Psoas muscle (tissue), 7 donors: ENCODE measurements at regions not wholly inside any gene's neighbourhood (a gene's known extent, or its start where the extent isn't known, plus 50 kb on each side); places are given as distances from the start of the nearest gene placed in this dataset.

Source experiments
- ATAC-seq, 4 donors: fragments of 200-7000 bp; cut with Tn5 transposase; one replicate each; pipeline ENCODE4 v1.9.1; 2020; ENCODE audit warnings: moderate library complexity in 3 of 4, mild to moderate bottlenecking in 2 of 4
- DNase-seq, 2 donors: peaks; one replicate each; pipeline ENCODE4 v3.0.0-alpha.2; 2020
- H3K27ac ChIP-seq: fragments of 200-600 bp; one replicate; pipeline ENCODE4 v1.8.0; 2022
- H3K27me3 ChIP-seq, 3 donors: fragments of 200-600 bp in 1 of 3; one replicate each; pipeline versions ENCODE4 v1.6.1 to v1.8.0; 2013 to 2022; ENCODE audit warnings: low read length in 2 of 3, mild to moderate bottlenecking in 2 of 3, moderate library complexity in 1 of 3; ENCODE audit not compliant: insufficient read depth in 3 of 3
- H3K36me3 ChIP-seq, 2 donors: fragments of 200-600 bp in 1 of 2; one replicate each; pipeline versions ENCODE4 v1.6.1 to v1.8.0; 2013 to 2022; ENCODE audit warnings: low read depth in 1 of 2, mild to moderate bottlenecking in 1 of 2, moderate library complexity in 1 of 2; ENCODE audit not compliant: insufficient read depth in 1 of 2
- H3K4me1 ChIP-seq: fragments of 200-600 bp; one replicate; pipeline ENCODE4 v1.8.0; 2022
- H3K4me3 ChIP-seq: fragments of 200-600 bp; one replicate; pipeline ENCODE4 v1.8.0; 2022; ENCODE audit warnings: mild to moderate bottlenecking
- H3K9me3 ChIP-seq: fragments of 200-600 bp; one replicate; pipeline ENCODE4 v1.8.0; 2022
- WGBS, 3 donors: extraction: QIAGEN DNeasy Blood & Tissue Kit; methylation state at CpG; one replicate each; pipeline versions ENCODE4 v1.1.6 to v1.1.7; 2013; 5-methylcytosine and 5-hydroxymethylcytosine counted together
- intact Hi-C, 2 donors: fragments of 100-400 bp; cut with DNase I; formaldehyde crosslinking; loops; one replicate each; pipeline versions ENCODE4 v1.11.0 to v1.14.2; 2022
- TF ChIP-seq, protein P1 (sequence below): fragments of 200-600 bp; IDR thresholded peaks from one replicate; pipeline ENCODE4 v1.8.0; 2022; ENCODE audit warnings: antibody characterized with exemption
- donor health status: healthy with polysubstance abuse.
- donor health status: DM: no; HTN: no; CAD: no; lungs with moderate emphysema.
- donor health status: Bipolar disorder and iron deficiency.
- donor health status: healthy.
- donor health status: DM: yes; HTN: yes; CAD: no.
- donor health status: DM: no; HTN: no; CAD: no.
- donor health status: DM: yes; HTN: yes; CAD: no.

DNA sequence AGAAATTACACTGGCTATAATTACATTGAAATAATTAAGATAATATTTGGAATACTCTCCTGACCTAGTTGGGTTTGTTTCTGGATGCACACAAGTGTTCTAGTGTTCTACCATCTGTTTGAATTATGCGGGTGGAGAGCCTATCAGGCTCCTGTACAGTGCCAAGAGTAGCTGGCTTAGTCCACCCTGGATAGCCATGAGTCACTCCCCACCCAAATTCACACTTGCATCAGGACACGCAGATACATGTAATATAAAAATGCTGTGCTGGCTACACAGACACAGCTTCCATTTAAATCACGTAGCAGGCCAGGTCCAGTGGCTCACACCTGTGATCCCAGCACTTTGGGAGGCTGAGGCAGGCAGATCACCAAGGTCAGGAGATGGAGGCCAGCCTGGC is 686.2 kb upstream of the SLC35B3 start:
- intact Hi-C loops, result no loop called here
- TF ChIP-seq, protein P1, sequence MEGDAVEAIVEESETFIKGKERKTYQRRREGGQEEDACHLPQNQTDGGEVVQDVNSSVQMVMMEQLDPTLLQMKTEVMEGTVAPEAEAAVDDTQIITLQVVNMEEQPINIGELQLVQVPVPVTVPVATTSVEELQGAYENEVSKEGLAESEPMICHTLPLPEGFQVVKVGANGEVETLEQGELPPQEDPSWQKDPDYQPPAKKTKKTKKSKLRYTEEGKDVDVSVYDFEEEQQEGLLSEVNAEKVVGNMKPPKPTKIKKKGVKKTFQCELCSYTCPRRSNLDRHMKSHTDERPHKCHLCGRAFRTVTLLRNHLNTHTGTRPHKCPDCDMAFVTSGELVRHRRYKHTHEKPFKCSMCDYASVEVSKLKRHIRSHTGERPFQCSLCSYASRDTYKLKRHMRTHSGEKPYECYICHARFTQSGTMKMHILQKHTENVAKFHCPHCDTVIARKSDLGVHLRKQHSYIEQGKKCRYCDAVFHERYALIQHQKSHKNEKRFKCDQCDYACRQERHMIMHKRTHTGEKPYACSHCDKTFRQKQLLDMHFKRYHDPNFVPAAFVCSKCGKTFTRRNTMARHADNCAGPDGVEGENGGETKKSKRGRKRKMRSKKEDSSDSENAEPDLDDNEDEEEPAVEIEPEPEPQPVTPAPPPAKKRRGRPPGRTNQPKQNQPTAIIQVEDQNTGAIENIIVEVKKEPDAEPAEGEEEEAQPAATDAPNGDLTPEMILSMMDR, result no peak
- Histone ChIP-seq H3K4me1 (no peaks in the 10 kb centered on the region), H3K27me3 (no peaks in the 10 kb centered on the region), H3K36me3 (no peaks in the 10 kb centered on the region), H3K9me3 (no peaks in the 10 kb centered on the region), H3K4me3 (no peak overlapping the region), H3K27ac (no peak overlapping the region)
- no peak for ATAC-seq
- no peak for DNase-seq
- WGBS, 3 donors, result 44 to 57% (median 45%) methylated on average over 3 of the region's 3 CpGs

DNA sequence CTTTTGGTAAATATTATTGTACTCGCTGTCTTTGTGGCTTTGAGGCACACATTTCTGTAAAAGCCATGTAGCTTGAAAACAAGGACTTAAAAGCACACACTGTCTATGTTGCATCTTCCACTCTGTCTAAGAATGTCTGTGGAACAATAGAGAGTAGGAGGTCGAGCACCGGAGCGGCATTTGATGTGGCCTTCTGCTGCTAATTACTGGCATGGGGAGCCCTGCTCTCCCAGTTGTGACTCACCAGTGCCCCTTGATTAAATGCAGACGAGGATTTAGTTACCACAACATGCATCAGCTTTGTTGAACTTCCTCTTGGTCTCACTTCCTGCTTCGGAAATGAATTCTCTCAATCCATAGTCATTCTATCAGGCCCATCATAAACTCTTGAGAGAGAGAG is 680.7 kb upstream of the SLC35B3 start:
- no peaks in the 10 kb centered on the region for H3K36me3 ChIP-seq
- no peak for DNase-seq
- TF ChIP-seq, protein P1, result no peak
- no peak overlapping the region for H3K27ac ChIP-seq
- H3K4me1 ChIP-seq, result no peaks in the 10 kb centered on the region
- 49 to 56% (median 54%) methylated on average over 6 of the region's 6 CpGs for WGBS, 3 donors
- no peaks in the 10 kb centered on the region for H3K27me3 ChIP-seq
- intact Hi-C loops, result no loop called here
- ATAC-seq, result no peak
- no peak overlapping the region for H3K4me3 ChIP-seq
- no peaks in the 10 kb centered on the region for H3K9me3 ChIP-seq

GRCh38 chr6:9112544-9112943 is 677.2 kb upstream of the SLC35B3 start:
- no peaks in the 10 kb centered on the region for H3K36me3 ChIP-seq
- whole genome bisulfite sequencing, 3 donors, result 44 to 63% (median 55%) methylated on average over 3 of the region's 3 CpGs

DNA sequence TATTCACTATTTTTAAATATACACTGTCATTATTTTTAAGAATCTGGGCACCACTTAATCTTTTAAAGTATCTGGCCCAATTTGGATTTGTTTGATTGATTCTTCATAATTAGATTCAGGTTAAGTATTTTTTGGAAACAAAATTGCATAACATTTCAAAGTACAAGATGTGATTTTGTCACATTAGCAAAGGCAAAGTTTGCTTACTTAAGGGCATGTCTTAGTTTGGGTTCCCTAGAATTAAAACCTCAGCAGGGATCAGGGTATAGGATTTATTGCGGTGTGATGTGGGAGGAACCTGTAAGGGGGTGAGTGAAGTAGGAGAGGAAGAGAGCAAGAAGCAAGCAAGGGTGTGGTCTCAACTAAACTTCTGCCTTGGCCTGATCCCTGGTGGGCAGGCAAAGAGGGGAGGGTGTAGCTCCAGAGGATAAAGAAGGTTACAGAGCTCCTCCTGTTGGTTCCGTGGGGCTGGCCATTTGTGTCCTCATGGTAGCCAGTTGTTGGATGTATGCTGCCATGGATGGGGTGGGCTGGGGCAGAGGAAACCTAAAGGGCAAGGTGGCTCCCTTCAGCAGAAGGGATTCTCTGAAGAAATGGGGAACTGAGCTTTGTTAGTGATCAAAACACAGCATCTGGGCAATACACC is 668.7 kb upstream of the SLC35B3 start:
- DNase-seq (no peak), ATAC-seq (no peak)
- intact Hi-C loops, result no loop called here
- Histone ChIP-seq H3K4me1 (no peaks in the 10 kb centered on the region), H3K27ac (no peak overlapping the region), H3K4me3 (no peak overlapping the region), H3K27me3 (no peaks in the 10 kb centered on the region), H3K9me3 (no peaks in the 10 kb centered on the region), H3K36me3 (no peaks in the 10 kb centered on the region)
- 70 to 76% (median 73%) methylated on average over 2 of the region's 2 CpGs for WGBS, 3 donors
- TF ChIP-seq, protein P1, result no peak

More at GRCh38 chr6:9112544-9112943, 677.2 kb upstream of the SLC35B3 start:
- TF ChIP-seq, protein P1, result no peak
- ATAC-seq, result no peak
- intact Hi-C loops, result no loop called here
- DNase-seq, result no peak
- Histone ChIP-seq H3K27ac (no peak overlapping the region), H3K27me3 (no peaks in the 10 kb centered on the region), H3K9me3 (no peaks in the 10 kb centered on the region), H3K4me1 (no peaks in the 10 kb centered on the region), H3K4me3 (no peak overlapping the region)

DNA sequence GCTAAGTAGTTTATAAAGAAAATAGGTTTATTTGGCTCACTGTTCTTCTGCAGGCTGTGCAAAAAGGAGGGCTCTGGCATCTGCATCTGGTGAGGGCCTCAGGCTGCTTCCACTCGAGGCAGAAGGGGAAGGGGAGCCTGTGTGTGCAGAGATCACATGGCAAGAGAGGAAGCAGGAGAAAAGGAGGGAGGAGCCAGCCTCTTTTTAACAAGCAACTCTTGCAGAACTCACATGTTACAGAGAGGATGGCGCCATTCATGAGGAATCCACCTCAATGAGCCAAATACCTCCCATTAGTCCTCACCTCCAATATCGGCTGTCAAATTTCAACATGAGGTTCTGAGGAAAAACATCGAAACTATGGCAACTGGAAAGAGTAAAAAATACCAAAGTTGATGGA is 666.6 kb upstream of the SLC35B3 start:
- no peaks in the 10 kb centered on the region for H3K36me3 ChIP-seq
- TF ChIP-seq, protein P1, result no peak
- intact Hi-C loops, result no loop called here
- WGBS, 3 donors, result 68 to 72% (median 69%) methylated on average over 4 of the region's 4 CpGs
- no peaks in the 10 kb centered on the region for H3K27me3 ChIP-seq
- no peaks in the 10 kb centered on the region for H3K4me1 ChIP-seq
- no peak overlapping the region for H3K27ac ChIP-seq
- DNase-seq (no peak), ATAC-seq (no peak)
- H3K9me3 ChIP-seq, result no peaks in the 10 kb centered on the region
- H3K4me3 ChIP-seq, result no peak overlapping the region
